Retinal pigment epithelial cell (primary cell): ENCODE measurements at regions not wholly inside any gene's neighbourhood (a gene's known extent, or its start where the extent isn't known, plus 50 kb on each side); places are given as distances from the start of the nearest gene placed in this dataset.

Experiments used
- DNase-seq: peaks from one replicate; pipeline ENCODE4 v3.0.0-alpha.2; 2010; ENCODE audit warnings: low read depth
- H3K4me3 ChIP-seq: 2 replicates; pipeline ENCODE4 v1.5.1; 2011; ENCODE audit warnings: mild to moderate bottlenecking, low read length, control low read depth, moderate library complexity
- CTCF ChIP-seq: conservative IDR thresholded peaks from 2 replicates; pipeline ENCODE4 v1.5.1; 2011; ENCODE audit warnings: low read depth, low read length, control low read depth, inconsistent platforms

GRCh38 chr10:110392868-110393740 lies 88.4 kb upstream of the SMNDC1 start:
- no peak overlapping the region for H3K4me3 ChIP-seq
- TF ChIP-seq CTCF, result no peak
- no peak for DNase-seq

GRCh38 chr10:110393866-110394265 lies 89.1 kb upstream of the SMNDC1 start:
- TF ChIP-seq CTCF, result no peak
- no peak for DNase-seq

GRCh38 chr10:110394296-110394695 lies 89.6 kb upstream of the SMNDC1 start:
- no peak for TF ChIP-seq CTCF
- DNase-seq, result no peak
- H3K4me3 ChIP-seq, result no peak overlapping the region

More at GRCh38 chr10:110393866-110394265, 89.1 kb upstream of the SMNDC1 start:
- H3K4me3 ChIP-seq, result no peak overlapping the region

GRCh38 chr10:110394898-110395297 lies 90.2 kb upstream of the SMNDC1 start:
- H3K4me3 ChIP-seq, result no peak overlapping the region
- no peak for DNase-seq
- TF ChIP-seq CTCF, result no peak

- TF ChIP-seq CTCF, result no peak
- peak; percentile 97 for DNase-seq
- no peak overlapping the region for H3K4me3 ChIP-seq
These were observed 90.9 kb upstream of the SMNDC1 start for GRCh38 chr10:110395350-110396283.

GRCh38 chr10:110396284-110396651 lies 91.5 kb upstream of the SMNDC1 start:
- no peak for TF ChIP-seq CTCF
- H3K4me3 ChIP-seq, result no peak overlapping the region
- no peak for DNase-seq
